Gastroesophageal sphincter (tissue), 3 donors: ENCODE measurements at regions not wholly inside any gene's neighbourhood (a gene's known extent, or its start where the extent isn't known, plus 50 kb on each side); places are given as distances from the start of the nearest gene placed in this dataset.

Experiments used
- POLR2AphosphoS5 ChIP-seq: sonication (generic); formaldehyde crosslinking; IDR thresholded peaks from one replicate; pipeline ENCODE4 v1.6.1; 2017; ENCODE audit warnings: antibody characterized with exemption
- TF ChIP-seq, protein P1 (sequence below), 4 experiments: fragments of 200-600 bp in 2 of 4; fragments of 450-650 bp in 2 of 4; sonication (generic) in 1 of 4; IDR thresholded peaks; one replicate each; pipeline ENCODE4 v1.5.1; 2017 to 2019; ENCODE audit warnings: antibody characterized with exemption in 4 of 4, mild to moderate bottlenecking in 2 of 4, moderate library complexity in 2 of 4

GRCh38 chr4:43564591-43564990 lies 672.1 kb downstream of the GRXCR1 start:
- TF ChIP-seq, protein P1, sequence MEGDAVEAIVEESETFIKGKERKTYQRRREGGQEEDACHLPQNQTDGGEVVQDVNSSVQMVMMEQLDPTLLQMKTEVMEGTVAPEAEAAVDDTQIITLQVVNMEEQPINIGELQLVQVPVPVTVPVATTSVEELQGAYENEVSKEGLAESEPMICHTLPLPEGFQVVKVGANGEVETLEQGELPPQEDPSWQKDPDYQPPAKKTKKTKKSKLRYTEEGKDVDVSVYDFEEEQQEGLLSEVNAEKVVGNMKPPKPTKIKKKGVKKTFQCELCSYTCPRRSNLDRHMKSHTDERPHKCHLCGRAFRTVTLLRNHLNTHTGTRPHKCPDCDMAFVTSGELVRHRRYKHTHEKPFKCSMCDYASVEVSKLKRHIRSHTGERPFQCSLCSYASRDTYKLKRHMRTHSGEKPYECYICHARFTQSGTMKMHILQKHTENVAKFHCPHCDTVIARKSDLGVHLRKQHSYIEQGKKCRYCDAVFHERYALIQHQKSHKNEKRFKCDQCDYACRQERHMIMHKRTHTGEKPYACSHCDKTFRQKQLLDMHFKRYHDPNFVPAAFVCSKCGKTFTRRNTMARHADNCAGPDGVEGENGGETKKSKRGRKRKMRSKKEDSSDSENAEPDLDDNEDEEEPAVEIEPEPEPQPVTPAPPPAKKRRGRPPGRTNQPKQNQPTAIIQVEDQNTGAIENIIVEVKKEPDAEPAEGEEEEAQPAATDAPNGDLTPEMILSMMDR (IDR thresholded peaks at IDR 0.05) = no peak
- no peak for TF ChIP-seq POLR2AphosphoS5
